ENCODE measurements at regions not wholly inside any gene's neighbourhood (a gene's known extent, or its start where the extent isn't known, plus 50 kb on each side); places are given as distances from the start of the nearest gene placed in this dataset.

GRCh38 chr12:84198294-84198946 is 714.2 kb downstream of the SLC6A15 start:
- Mint-ChIP-seq H3K27ac (no peak overlapping the region), H3K36me3 (ENCODE audit: low read depth) (no peaks in the 10 kb centered on the region), H3K4me3 (no peak overlapping the region), H3K27me3 (ENCODE audit: insufficient read depth) (no peaks in the 10 kb centered on the region), H3K9me3 (peaks cover 4% of the 10 kb centered on the region), H3K4me1 (ENCODE audit: low read depth) (no peaks in the 10 kb centered on the region)
- no peak for DNase-seq
- TF ChIP-seq, protein P1, sequence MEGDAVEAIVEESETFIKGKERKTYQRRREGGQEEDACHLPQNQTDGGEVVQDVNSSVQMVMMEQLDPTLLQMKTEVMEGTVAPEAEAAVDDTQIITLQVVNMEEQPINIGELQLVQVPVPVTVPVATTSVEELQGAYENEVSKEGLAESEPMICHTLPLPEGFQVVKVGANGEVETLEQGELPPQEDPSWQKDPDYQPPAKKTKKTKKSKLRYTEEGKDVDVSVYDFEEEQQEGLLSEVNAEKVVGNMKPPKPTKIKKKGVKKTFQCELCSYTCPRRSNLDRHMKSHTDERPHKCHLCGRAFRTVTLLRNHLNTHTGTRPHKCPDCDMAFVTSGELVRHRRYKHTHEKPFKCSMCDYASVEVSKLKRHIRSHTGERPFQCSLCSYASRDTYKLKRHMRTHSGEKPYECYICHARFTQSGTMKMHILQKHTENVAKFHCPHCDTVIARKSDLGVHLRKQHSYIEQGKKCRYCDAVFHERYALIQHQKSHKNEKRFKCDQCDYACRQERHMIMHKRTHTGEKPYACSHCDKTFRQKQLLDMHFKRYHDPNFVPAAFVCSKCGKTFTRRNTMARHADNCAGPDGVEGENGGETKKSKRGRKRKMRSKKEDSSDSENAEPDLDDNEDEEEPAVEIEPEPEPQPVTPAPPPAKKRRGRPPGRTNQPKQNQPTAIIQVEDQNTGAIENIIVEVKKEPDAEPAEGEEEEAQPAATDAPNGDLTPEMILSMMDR (IDR thresholded peaks at IDR 0.05), result no peak

DNA sequence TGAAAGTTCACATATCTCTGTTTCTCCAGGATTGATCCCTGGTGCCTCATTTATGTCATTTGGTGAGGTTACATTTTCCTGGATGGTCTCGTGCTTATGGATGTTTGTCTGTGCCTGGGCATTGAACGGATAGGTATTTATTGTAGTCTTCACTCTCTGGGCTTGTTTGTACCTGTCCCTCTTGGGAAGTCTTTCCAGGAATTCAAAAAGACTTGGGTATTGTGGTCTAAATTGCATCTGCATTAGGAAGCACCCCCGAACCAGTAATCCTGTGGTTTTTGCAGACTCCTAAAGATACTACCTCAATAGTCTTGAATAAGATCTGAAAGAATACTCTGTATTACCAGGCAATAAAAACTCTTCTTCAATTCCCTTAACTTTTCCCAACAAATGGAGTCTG is 720.8 kb downstream of the SLC6A15 start:
- Mint-ChIP-seq H3K4me3 (no peak overlapping the region), H3K36me3 (ENCODE audit: low read depth) (no peaks in the 10 kb centered on the region), H3K9me3 (peaks cover 8% of the 10 kb centered on the region; the same call in 1 of the 2 replicates), H3K27me3 (ENCODE audit: insufficient read depth) (no peaks in the 10 kb centered on the region), H3K4me1 (ENCODE audit: low read depth) (no peaks in the 10 kb centered on the region), H3K27ac (no peak overlapping the region)
- no peak for DNase-seq
- TF ChIP-seq, protein P1 (IDR thresholded peaks at IDR 0.05), result no peak

DNA sequence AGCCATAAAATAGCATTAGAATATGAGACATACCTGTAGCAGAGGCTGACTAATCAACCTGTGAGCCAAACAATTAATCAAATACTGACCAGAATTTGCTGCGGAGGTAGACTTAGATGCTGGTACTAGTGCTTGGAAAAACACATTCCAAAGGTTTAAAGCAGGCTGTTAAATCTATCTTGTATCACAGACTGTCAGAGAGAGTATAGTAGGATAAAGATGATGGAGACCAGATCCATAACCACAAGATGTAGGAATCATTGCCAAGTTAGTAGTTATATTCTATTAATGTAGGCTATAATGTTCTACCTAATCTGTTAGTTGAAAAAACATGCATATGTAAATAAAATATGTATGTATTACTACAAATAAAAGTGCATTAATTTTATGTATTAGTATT is 726.2 kb downstream of the SLC6A15 start:
- no peak overlapping the region for H3K27ac Mint-ChIP-seq
- DNase-seq, result no peak
- no peak overlapping the region for H3K4me3 Mint-ChIP-seq
- H3K36me3 Mint-ChIP-seq (ENCODE audit: low read depth), result no peaks in the 10 kb centered on the region
- H3K4me1 Mint-ChIP-seq (ENCODE audit: low read depth), result no peaks in the 10 kb centered on the region
- peaks cover 3% of the 10 kb centered on the region; the same call in 1 of the 2 replicates for H3K9me3 Mint-ChIP-seq
- TF ChIP-seq, protein P1 (IDR thresholded peaks at IDR 0.05), result no peak
- no peaks in the 10 kb centered on the region for H3K27me3 Mint-ChIP-seq (ENCODE audit: insufficient read depth)

GRCh38 chr12:84183576-84183975 is 729.0 kb downstream of the SLC6A15 start:
- H3K27ac Mint-ChIP-seq, result no peak overlapping the region
- H3K36me3 Mint-ChIP-seq (ENCODE audit: low read depth), result no peaks in the 10 kb centered on the region
- no peak for DNase-seq
- TF ChIP-seq, protein P1 (IDR thresholded peaks at IDR 0.05), result no peak
- no peak overlapping the region for H3K4me3 Mint-ChIP-seq
- no peaks in the 10 kb centered on the region for H3K9me3 Mint-ChIP-seq
- no peaks in the 10 kb centered on the region for H3K4me1 Mint-ChIP-seq (ENCODE audit: low read depth)
- H3K27me3 Mint-ChIP-seq (ENCODE audit: insufficient read depth), result no peaks in the 10 kb centered on the region

- Mint-ChIP-seq H3K36me3 (ENCODE audit: low read depth) (no peaks in the 10 kb centered on the region), H3K4me3 (no peak overlapping the region), H3K4me1 (ENCODE audit: low read depth) (no peaks in the 10 kb centered on the region), H3K27me3 (ENCODE audit: insufficient read depth) (no peaks in the 10 kb centered on the region), H3K9me3 (no peaks in the 10 kb centered on the region), H3K27ac (no peak overlapping the region)
- DNase-seq, result no peak
- TF ChIP-seq, protein P1 (IDR thresholded peaks at IDR 0.05), result no peak
Measured at GRCh38 chr12:84174115-84174514, 738.5 kb downstream of the SLC6A15 start.

Data from HFFc6 (cell line).